Globus pallidus (tissue), 1 donor: ENCODE measurements at regions not wholly inside any gene's neighbourhood (a gene's known extent, or its start where the extent isn't known, plus 50 kb on each side); places are given as distances from the start of the nearest gene placed in this dataset.
A peak's percentile ranks its signal among the peaks of the same experiment; 100 is the strongest.

Source experiments
- DNase-seq: peaks from one replicate; pipeline ENCODE4 v3.0.0-alpha.2; 2015; ENCODE audit warnings: low spot score

DNA sequence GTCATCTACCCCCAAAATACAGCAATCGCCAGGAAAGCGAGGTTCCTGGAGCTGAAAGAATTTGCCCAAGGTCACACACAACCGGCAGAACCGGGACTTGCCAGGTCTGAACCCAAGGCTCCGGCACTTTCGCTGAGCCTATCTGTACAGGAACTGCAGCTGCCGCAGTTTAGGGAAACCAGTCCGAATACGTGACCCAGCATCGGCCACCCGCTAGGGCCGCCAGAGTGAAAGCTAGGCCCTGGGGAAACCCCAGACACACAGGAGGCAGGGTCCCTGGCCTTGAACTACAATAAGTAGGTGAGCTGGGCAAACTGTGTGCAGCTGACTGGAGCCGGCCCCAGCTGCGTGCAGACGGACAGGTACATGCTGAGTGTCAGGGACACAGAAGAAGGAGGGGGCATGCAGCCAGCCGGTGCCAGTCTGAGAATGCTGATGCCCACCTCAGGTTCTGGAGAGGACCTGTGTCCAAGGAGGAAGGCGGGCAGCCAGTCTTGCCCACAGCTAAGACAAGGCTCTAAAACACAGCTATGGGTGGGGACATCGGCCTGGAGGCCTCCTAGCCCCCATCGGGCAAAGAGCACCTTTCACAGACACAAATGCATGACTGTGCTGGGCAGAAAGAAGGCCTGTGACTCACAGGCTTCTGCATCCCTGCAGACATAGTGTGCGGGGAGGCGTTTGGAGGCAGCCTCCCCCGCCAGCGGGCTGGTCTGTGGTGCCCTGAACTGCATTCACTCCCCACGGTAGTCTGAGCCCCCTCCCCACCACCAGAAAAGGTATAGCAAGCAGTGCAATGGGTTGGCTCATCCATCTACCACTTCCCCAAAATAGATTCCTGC, 107.4 kb upstream of the ID2 start:
- no peak for DNase-seq

GRCh38 chr2:8575038-8575833, 106.6 kb upstream of the ID2 start:
- DNase-seq = no peak

DNA sequence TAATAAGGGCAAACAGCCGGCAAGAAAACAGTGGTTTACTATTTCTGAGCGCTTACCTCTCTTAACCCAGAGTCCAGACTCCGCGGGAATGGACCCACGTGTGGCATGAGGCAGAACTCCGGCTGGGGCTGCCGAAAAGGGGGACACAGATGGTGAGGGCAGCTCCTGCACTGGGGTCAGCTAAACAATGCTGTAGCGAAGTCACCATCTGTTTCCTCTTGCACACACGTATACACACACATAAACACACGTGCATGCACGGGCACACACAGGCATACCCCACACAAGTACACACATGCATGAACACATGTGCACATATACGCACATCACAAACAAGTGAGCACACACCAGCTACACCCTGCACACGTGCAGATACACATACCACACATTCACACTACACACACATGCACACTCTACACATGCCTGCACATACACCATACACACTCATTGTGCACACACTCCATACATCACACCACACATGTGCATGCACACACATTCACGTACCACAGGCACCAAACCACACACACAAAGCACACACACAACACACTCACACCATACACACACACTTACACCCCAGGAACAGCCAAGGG, 105.9 kb upstream of the ID2 start:
- peak; percentile 26 for DNase-seq

DNA sequence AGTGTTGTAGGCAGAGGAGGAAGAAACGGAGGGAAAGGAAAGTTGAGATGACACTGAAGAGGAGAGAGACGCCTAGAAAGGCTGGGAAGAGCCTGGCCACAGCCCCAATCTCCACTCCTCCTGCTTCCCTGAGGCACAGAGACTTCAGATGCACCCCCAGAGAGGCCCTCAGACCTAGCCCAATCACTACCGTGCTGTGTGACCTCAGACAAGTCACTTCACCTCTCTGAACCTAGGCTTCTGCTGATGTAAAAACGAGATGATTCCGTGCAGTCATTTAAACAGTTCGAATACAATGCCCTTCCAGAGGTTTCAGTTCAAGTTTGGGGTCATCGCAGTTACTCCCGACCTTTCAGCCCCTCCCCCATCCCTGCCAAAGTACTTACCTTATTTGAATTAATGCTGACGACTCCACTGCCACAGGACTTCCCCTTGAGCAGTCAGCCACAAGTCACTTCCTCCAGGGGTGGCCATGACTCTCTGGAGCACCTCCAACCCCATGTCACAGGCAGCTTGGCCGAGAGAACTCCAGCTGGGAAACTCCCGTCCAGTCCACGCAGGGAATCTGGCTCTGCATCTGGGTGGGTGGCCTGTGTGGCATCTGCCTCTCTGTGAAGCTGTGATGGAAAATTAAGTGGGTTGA, 105.2 kb upstream of the ID2 start:
- DNase-seq = peak; percentile 20

DNA sequence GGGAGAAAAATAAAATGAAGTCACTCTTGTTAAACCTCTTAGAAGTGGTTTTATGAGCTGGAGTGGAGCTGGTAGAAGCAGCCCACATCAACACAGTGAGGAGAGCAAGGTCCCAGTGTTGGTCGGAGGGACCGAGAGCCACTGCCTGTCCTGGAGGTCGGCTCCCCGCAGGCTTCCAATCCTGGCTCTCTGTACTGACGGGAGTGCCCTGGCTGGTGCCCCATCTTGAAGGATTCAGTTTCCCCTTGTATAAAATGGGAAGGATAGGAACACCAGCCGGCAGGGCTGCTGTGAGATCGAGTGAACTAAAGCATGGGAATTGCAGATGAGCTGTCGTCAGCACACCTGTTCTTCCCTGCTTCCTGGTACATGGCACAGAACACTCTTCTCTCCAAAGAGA, 104.3 kb upstream of the ID2 start:
- no peak for DNase-seq

GRCh38 chr2:8578335-8579244, 103.3 kb upstream of the ID2 start:
- no peak for DNase-seq

GRCh38 chr2:8579485-8580085, 102.3 kb upstream of the ID2 start:
- DNase-seq = no peak

GRCh38 chr2:8580316-8581233, 101.3 kb upstream of the ID2 start:
- no peak for DNase-seq

GRCh38 chr2:8581234-8581561, 100.7 kb upstream of the ID2 start:
- no peak for DNase-seq

DNA sequence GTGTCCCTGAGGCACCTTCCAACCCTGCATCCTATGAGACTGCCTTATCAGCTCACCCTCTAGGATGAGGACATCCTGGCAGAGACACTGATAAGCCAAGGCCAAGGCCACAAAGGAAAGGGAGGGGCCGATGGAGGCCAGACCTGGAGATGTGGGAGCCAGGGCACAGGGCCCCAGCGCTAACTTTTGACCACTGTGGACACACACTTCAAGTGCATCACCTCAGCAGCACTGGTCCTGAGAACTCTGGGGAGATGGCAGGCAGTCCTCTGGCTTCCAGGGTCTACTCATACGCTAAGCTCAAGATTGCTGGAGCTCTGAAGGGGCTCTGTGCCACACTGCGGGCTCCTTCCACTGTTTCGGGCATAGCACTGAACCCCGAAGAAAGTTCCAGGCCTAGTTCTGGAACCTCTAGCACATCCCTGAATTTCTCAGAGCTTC, 100.2 kb upstream of the ID2 start:
- no peak for DNase-seq

GRCh38 chr2:8582191-8582590, 99.7 kb upstream of the ID2 start:
- no peak for DNase-seq

GRCh38 chr2:8582651-8583399, 99.0 kb upstream of the ID2 start:
- no peak for DNase-seq

GRCh38 chr2:8583400-8584173, 98.3 kb upstream of the ID2 start:
- DNase-seq = peak; percentile 71

- no peak for DNase-seq
Measured at GRCh38 chr2:8584174-8585066, 97.4 kb upstream of the ID2 start.

DNA sequence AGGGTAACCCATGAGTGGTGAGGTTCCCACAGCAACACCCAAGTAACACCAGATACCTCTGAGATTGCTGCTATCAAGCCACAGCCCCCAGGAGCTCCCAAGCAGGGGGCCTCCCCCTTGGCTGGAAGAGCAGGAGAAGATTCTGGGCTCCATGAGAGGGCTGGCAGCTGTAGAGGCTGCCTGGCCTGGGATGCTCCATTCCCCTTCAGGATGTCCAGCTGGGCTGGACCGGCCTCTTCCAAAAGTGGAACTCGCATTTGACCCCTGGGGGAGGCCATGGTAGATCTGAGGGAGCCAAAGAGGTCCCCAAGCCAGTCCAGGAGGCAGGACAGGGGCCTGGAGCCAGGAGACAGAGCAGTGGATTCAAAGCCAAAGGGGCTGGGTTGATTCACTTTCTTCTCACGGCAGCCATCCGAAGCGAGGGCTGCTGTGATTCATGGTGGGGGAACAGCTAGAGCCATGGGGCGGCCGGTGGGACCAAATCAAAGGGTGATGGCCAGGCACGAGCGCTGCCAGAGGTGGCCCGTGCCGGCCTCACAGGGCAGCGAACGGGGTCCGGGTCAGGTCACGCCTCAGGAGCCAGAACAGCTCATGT, 95.3 kb upstream of the ID2 start:
- no peak for DNase-seq

DNA sequence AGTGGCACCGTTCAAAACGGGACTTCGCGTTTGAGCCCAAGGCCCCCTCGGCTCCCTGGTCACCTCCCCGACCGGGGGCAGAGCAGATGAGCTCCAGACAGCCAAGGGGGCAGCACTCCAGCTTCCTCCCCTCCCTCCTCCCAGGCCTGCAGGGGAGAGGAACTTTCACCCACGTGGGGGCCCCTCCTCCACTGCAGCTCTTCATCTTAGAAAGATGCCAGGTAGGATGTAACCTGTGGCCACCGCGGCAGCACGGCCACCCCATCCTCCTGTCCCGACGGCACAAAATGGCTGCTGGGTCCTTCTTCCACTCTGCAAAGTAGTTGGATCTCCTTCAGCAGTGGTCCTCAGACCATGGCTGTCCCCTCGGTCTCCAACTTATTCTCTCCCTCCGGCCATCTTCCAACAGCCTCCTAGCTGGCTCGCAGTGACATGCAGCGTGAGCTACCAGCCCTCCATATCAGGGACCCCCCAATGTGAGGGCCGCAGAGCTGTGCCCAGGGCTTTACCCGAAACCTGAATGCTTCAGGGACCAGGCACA, 94.5 kb upstream of the ID2 start:
- no peak for DNase-seq
